GM18520 (cell line): ENCODE measurements at regions not wholly inside any gene's neighbourhood (a gene's known extent, or its start where the extent isn't known, plus 50 kb on each side); places are given as distances from the start of the nearest gene placed in this dataset.

Experiments
- ATAC-seq: cut with Tn5 transposase; IDR thresholded peaks from one replicate; pipeline ENCODE4 v1.9.1; 2021; ENCODE audit not compliant: unreplicated experiment

DNA sequence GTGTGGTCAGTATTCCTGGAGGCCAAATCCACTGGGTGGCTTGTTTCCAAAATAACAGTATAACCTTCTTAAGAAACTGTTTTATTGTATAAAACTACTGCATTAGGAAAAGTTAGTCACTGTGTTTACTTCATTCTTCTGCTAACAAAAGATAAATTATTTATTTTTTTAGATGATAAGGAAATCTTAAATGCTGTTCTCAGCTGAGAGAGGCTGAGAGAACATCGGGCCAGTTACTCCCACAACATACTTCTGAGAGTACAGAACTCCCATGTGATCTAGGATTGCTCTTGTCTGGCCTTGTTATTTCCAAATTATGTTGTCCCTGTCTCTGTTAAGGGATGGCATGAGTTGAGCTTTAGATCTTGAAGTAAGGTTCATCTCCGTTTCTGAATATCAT is 96.7 kb upstream of the CXADR start:
- ATAC-seq, result no peak

DNA sequence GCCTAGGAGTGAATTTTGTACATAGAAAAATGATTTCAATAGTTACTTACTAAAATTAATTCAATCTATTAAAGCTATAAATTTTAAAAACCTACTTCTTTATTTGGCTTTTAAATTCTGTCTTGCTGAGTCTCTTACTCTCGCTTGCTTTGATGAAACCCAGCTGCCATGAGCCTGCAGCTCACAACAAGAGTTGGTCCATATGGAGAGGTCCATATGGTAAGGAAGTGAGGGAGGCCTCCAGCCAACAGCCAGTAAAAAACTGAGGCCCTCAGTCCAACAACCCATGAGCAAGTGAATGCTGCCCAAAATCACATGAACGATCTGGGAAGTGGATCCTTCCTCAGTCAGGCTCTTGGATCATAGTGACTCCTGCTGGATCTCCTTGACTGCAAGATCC is 89.9 kb upstream of the CXADR start:
- ATAC-seq, result no peak

DNA sequence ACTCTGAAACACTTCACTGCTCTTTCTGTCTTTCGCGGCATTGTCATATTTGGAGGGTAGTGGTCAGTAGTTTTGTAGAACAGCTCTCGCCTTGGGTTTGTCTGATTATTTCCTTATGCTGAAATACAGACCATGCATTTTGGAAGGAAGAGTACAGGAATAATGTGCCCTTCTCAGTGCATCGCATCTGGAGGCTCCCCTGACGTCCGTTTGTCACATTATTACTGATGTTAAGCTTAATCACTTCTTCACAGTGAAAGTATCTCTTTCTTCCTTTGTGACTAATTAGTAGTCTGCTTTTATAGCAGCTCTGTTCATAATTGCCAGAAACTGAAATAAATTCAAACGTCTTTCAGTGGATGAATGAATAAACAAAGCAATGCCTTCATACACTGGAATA is 85.7 kb upstream of the CXADR start:
- no peak for ATAC-seq

DNA sequence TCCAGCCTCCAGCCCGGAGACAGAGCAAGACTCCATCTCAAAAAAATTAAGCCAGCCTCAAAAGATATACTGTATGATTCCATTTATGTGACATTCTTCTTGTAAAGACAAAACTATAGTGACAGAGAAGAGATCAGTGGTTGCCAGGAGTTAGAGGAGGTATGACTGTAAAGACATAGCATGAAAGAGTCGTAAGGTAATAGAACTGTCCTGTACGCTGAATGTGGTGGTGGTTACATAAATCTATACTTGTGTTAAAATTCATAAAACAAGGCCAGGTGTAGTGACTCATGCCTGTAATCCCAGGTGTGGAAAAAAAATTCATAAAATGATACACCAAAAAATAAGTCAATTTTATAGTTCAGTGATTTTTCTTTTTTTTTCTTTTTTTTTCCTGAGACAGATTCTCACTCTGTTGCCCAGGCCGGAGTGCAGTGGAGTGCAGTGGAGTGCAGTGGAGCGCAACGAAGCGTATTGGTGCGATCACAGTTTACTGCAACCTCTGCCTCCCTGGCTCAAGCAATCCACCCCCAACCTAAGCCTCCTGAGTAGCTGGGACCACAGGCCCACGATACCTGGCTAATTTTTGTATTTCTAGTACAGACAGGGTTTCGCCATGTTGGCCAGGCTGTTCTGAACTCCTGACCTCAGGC is 84.9 kb upstream of the CXADR start:
- ATAC-seq, result peak; percentile 74

DNA sequence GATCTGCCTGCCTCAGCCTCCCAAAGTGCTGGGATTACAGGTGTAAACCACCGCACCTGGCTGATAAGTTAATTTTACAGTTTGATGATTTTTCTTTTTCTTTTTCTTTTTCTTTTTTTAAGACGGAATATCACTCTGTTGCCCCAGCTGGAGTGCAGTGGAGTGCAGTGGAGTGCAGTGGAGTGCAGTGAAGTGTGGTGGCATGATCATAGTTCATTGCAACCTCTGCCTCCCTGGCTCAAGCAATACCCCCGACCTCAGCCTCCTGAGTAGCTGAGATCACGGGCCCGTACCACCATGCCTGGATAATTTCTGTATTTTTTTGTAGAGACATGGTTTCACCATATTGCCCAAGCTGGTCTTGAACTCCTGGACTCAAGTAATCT is 84.4 kb upstream of the CXADR start:
- peak; percentile 22 for ATAC-seq

DNA sequence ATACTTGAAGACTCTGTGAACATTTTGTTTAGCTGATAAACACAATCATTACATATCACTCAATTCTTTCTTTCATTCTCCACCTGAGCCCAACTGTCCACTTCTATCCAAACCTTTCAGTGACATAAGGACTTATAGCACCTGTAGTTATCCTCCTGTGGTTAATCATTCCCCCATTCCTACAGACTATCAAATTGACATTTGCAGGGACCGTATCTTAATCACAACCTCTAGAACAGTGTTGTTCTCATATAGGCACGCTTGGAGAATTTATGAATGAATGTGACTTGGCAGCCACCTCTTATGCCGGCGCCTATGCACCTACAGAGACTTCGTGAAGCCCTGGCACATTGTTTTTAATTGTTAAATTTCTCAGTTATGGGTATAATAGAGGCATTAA is 83.9 kb upstream of the CXADR start:
- no peak for ATAC-seq

DNA sequence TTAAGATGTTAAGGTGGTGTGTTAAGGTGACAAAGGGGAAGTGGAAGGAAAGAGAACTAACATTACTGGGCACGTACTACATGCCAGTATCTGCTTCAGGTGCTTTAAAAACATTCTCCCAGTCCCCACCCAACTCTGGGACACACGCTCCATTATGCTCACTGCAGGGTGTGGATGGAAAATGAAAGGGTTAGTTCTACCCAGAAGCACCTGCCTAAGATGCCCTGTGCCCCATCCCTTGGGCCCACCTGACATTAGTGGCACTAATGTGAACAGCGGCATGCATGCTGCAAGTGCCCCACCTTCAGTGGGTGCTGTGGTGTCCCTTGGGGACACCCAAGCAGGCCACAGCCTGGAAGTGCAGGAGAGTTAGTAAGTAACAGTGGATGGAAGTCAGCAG is 82.9 kb upstream of the CXADR start:
- no peak for ATAC-seq

DNA sequence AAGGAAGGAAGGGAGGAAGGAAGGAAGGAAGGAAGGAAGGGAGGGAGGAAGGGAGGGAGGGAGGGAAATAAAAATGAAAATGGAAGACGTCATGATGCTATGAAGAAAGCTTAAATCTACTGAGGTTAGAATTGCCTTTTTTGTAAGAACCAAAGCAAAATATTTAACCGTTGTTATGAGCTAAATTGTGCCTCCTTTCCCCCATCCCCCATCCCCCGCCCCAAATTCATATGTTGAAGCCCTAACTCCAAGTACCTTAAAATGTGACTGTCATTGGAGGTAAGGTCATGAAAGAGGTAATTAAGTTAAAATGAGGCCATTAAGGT is 80.1 kb upstream of the CXADR start:
- ATAC-seq, result no peak

DNA sequence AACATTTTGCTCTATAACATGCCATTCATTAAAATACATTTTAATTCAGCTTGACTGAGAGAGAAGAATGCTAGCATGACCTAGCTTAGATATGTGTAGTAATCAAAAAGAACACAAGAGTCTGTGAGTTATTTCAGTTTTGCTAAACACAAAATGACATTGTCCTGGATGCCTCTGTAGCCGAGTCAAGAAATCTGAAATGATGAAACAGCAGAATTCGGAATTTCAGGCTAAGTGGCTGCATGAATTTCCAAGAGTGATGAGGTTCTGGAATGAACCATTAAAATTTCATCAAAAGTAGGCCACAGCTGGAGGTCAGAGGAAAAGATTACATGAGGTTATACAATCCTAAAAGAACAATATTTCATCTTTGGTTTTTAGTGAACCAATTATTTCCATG is 79.1 kb upstream of the CXADR start:
- ATAC-seq, result no peak

DNA sequence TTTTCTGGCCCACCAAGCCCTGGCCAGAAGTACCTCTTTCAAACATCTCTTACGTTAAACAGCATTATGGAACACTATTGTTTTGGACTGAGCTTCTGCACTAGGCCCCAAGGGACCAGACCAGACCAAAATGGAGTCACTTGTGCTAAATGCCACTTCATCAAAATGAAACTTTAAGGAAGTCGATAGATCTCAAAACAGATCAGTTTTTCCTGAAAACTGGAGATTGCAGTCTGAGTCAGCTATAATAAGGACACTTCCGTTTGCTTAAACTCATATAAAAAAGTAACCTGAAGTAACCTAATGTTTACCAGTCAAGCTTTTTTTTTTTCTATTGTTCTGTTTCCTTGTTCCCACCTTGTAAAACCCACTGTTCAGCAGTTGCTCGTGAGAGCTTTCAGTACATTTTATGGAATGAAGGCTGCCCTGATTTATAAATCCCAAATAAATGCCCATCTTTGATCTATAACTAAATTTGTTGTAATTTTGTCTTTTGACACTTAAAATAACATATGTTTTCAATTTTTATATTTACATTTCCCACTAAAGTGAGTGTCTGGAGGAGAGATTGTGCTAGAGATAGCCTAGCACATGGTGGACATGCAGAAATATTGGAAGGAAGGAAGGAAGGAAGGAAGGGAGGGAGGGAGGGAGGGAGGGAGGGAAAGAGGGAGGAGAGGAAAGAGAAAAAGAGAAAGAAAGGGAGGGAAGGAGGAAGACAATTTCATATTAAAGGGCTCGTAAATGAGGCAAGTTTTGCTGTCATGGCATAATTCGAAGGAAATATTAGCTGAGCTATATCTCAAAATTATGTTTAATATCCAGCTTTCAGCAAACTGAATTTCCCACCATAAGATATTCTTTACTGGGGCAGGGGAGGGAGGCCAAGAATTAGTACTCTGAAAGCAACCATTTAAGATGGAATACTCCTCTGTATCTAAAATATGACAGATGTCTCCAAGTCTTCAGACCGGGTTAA is 77.0 kb upstream of the CXADR start:
- ATAC-seq, result no peak

DNA sequence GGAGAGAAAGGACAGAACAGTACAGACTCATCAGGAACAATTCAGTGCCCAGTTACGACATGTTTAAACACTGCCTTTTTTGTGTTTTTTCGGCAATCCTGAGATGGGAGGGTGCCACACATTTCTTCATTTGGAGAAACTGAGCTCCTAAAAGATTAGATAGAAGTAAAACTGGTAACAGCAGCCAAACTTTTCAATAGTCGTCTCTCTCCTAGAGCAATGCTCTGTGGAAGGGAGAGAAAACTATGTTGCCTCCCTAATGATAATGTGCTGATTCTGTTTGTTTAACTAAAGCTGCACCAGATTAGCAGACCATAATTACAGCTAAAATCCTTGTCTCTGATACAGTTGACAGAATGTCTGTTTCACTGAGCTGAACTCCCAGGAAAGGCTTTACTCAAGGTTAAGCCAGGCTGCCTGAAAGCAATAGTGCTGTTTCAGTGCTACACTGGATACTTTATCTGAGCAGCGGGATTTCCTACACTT is 76.2 kb upstream of the CXADR start:
- ATAC-seq, result no peak

DNA sequence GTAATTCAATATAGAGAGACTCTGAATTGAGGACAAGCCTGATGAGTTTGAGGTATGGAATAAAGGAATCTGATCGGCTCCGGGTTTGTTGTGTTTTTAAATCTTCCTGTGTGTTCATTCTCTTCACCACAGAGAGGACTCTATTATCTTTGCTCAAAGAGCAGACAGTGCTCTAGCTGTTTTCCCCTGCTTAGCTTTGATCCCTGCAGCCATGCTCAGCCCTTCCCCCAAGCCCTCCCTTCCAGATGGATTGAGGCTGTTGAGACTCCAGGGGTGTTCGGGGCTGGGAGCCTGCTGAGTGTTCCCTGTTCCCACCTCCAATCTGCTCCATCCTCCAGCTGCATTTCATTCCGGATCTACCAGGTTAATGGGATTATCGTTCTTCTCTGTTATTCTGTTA is 74.2 kb upstream of the CXADR start:
- ATAC-seq, result no peak

DNA sequence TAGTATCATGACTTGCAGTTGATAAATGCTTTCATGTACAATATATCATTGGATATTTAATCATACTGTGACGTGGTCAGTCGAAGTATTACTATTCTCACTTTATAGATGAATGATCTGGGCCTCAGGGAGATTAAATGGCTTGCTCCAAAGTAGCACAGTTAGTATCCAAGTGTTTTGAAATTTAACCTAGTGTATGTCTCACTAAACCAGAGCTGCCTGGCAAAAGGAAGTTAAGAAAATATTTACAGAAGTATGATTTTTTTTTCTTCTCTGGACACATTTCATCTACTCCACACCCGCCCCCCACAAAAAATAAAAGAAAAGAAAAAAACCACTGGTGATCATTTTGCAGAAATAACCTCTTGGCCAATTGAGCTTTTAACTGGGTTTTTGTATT is 71.9 kb upstream of the CXADR start:
- ATAC-seq, result no peak

DNA sequence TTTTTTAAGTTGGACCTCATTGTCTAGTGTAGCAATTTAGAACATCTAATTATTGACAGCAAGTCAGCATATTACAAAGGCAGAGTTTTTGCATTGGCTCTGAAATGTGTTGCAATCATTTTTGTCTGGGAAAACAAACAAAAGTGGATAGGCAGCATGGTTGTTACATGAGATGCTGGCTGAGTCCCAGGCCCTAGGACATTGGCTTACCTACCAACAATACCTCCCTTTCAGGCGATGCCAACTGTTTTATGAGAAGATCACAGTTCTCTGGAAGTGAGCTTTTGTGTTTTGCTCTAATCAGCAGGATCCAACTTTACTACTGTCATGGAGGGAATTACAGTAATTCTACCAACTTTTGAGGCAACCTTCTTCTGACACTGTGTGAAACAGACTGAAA is 71.5 kb upstream of the CXADR start:
- ATAC-seq, result no peak

DNA sequence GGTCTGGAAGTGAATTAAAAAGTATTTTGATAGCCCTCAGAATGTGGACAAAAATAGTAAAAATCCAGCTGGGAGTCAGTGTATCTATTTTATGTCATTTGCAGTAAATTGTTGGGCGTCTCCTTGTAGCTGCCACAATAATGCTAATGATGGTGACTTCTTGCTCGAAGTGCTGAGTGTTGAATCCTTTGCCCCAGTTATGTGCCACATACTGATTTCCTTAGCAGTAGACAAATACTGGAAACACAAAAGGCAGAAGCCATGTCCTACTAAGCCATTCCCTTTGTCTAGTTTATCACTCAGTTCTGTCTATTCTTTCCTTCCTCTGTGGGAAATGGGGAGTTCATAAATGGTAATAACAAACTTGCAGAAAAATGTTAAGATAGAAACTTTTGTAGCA is 70.7 kb upstream of the CXADR start:
- no peak for ATAC-seq

DNA sequence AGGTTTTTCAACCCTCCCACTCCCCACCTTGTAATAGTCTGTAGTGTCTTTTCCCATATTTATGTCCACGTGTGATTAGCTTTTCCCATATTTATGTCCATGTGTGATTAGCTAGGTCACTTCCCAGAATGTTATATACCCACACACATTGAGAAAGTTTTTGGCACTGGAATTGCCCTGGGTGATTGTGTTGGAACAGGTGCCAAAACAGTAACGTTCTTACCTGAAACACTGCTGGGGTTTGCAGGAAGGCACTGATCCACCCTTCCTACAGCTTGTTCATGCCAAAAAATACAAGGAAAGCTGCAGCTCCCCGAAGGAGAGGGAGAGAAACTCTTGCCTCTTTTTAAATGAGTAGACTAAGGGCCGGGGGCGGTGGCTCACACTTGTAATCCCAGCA is 68.0 kb upstream of the CXADR start:
- ATAC-seq, result no peak

DNA sequence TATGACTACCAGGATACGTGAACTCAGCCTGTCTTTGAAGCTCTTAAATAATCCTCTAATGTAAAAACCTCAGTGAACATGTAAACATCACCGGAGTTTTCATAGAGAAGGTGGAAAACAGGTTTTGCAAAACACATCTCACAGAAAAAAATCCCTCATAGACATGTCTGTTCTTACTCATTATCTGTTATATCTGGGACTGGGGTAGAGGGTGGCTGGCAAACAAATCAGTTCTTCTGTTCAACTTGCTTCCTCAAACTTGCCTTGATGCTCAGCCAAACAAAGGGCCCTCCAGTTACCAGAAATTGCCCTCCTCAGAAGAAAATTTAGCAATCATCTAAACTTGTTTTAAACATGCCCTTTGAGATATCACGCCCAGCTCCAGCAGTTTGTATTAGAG is 66.1 kb upstream of the CXADR start:
- no peak for ATAC-seq

DNA sequence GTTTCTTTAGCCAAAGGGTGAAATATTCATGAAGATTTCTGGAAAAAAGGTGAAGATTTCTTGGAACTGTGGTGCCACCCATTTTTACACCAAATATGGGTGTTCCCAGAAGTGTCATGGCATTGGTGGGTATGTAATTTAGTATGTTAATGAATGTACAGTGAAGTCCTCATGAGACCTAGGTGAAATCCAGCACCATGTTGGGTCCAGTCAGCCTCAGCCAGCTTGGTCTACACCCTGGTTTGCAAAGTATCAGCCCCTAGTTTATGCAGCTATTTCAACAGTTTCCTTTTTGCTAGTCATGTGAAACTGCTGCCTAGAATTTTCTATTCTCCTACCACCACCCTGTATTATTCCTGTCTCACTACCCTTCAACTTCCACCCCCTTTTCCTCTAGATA is 63.1 kb upstream of the CXADR start:
- ATAC-seq, result no peak

DNA sequence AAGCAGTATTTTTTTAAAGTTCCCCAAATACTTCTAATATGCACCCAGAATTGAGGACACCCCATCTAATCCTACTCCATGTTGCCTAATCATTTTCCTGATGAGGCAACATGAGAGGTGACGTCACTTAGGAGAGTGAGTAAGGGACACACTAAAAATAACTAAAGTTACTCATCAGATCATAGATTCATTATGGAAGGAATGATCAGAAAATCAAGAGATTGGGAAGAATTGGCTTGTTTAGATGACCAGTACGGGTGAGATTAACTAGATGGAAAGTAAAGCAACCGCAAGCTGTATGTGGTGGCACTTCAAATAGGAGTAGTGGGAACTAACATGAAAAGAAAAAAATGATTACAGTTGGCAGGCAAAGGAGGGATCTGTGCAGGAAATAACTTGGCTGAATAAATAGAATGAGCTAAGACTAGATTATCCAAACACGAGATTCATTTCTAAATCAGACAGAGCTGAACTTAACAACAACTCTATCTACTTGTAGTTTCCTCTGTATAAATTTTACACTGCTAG is 61.4 kb upstream of the CXADR start:
- no peak for ATAC-seq

DNA sequence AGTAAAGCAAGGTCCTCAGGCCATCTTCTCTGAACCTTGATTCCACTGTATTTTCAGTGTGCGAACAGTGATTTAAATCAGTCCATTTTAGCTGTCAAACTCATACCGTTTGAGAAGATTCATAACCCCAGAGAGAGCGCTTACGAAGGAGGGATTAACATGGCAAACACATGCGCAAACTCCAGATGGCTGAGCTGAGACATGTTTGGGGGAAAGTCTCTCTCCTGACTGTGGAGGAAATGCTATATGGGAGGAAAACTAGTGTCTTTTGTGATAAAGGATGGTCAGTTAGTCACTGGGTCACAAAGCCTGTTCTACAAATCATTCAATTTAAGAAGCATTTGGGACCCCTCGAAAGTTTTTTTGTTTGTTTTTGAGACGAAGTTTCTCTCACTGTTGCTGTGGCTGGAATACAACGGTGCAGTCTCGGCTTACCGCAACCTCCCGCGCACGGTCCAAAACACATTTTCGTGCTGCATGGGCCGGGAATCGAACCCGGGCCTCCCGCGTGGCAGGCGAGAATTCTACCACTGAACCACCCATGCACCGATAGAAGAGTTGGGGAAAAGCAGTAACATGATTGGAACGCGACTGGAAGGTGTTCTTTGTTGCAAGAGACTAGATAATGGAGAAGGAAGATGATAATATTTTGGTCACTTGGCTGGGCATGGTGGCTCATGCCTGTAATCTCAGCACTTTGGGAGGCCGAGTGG is 58.4 kb upstream of the CXADR start:
- no peak for ATAC-seq

DNA sequence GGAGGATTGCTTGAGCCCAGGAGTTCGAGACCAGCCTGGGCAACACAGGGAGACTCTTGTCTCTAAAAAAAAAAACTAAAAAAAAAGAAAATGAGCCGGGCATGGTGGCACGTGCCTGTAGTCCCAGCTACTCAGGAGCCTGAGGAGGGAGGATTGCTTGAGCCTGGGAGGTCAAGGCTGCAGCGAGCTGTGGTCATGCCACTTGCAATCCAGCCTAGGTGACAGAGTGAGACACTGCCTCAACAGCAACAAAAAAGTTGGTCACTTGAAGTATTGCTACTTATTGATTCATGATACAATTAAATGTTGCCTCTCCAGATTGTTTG is 57.9 kb upstream of the CXADR start:
- ATAC-seq, result no peak

DNA sequence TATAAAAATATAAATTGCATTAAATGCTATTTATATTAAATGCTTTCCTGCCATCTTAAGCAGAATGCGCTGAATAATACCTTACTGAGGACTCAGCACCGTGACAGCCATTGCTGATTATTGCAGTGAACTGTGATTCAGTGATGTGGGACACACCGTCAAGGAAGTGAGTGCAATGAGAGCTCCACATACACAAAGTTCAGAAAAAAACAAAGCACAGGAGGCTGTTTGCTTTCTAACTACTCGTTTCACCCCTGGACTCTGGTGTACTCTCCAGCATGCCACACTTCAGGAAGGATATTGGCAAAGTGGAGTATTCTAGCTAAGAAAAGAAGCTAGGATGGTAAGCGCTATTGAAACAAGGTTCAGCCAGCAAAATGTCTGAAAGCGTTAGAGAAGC is 57.4 kb upstream of the CXADR start:
- no peak for ATAC-seq
